ENCODE measurements at regions not wholly inside any gene's neighbourhood (a gene's known extent, or its start where the extent isn't known, plus 50 kb on each side); places are given as distances from the start of the nearest gene placed in this dataset.

DNA sequence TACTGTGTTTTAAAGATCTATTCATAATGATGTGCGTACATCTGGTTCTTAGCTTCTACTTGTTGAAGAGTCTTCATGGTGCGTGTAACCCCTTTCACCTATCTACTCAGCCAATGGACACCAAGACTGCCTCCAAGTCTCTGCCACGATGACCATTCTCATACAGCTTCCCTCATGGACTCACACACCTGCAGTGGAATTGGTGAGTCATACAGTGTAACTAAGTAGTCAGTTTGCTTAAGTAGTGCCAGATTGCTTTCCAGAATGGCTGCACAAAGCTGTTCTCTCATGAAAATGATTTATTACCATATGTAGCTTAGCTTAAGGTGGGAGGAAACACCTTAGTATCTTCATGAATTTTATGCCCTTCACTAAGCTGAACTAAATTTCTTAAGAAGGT, 112.3 kb downstream of the AKAP11 start:
- Mint-ChIP-seq H3K27ac (no peak overlapping the region), H3K9me3 (peaks cover 12% of the 10 kb centered on the region), H3K27me3 (ENCODE audit: insufficient read depth, low read depth, poor library complexity) (peaks cover 2% of the 10 kb centered on the region), H3K4me3 (no peak overlapping the region), H3K36me3 (ENCODE audit: low read depth) (peaks cover 3% of the 10 kb centered on the region), H3K4me1 (no peaks in the 10 kb centered on the region)
- Histone ChIP-seq H3K9me2 (ENCODE audit: insufficient read depth) (peaks cover 3% of the 10 kb centered on the region; the same call in 1 of the 2 replicates), H3F3A (replicated peaks; ENCODE audit: low read depth) (no peaks in the 10 kb centered on the region), H3K4me3 (no peak overlapping the region), H4K20me1 (replicated peaks; ENCODE audit: insufficient read depth) (no peaks in the 10 kb centered on the region), H3K27me3 (ENCODE audit: insufficient read depth) (no peaks in the 10 kb centered on the region), H3K27ac (ENCODE audit: low read depth) (no peak overlapping the region), H3K4me2 (no peak overlapping the region), H3K79me2 (replicated peaks; ENCODE audit: insufficient read depth) (no peaks in the 10 kb centered on the region), H3K36me3 (ENCODE audit: insufficient read depth) (no peaks in the 10 kb centered on the region), H2AFZ (no peak overlapping the region), H3K4me1 (ENCODE audit: insufficient read depth) (no peaks in the 10 kb centered on the region)
- TF ChIP-seq EZH2phosphoT487 (IDR thresholded peaks at IDR 0.05; ENCODE audit: unreplicated experiment) (no peak), POLR2AphosphoS5 (IDR thresholded peaks at IDR 0.05; ENCODE audit: low read depth) (no peak), STAT1 (IDR thresholded peaks at IDR 0.05; ENCODE audit: unreplicated experiment) (no peak)
- TF ChIP-seq, protein P1, sequence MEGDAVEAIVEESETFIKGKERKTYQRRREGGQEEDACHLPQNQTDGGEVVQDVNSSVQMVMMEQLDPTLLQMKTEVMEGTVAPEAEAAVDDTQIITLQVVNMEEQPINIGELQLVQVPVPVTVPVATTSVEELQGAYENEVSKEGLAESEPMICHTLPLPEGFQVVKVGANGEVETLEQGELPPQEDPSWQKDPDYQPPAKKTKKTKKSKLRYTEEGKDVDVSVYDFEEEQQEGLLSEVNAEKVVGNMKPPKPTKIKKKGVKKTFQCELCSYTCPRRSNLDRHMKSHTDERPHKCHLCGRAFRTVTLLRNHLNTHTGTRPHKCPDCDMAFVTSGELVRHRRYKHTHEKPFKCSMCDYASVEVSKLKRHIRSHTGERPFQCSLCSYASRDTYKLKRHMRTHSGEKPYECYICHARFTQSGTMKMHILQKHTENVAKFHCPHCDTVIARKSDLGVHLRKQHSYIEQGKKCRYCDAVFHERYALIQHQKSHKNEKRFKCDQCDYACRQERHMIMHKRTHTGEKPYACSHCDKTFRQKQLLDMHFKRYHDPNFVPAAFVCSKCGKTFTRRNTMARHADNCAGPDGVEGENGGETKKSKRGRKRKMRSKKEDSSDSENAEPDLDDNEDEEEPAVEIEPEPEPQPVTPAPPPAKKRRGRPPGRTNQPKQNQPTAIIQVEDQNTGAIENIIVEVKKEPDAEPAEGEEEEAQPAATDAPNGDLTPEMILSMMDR (conservative IDR thresholded peaks at IDR 0.05; ENCODE audit: low read depth in 2 of 2) = no peak
- DNase-seq (ENCODE audit: low spot score) (no peak), ATAC-seq (no peak)

DNA sequence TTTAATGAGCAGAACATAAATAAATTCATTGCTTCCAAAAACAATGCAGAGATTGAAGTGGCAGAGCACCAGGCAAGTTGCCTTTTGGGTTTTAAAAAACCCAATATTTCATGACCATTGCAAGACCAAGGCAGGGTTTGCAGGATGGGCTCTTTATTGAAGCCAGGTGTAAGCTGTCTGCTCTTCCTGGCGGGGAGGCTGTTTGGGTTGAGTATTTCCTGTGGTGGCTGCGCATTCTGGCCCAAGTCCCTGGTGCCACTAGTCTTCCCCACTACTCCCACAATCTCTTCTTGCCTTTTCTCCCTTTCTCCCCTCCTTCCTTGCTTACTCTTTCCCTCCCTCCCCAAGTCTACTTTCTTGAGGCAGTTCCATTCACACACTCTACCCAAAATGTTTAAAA, 116.4 kb downstream of the AKAP11 start:
- no peak for DNase-seq (ENCODE audit: low spot score)
- Histone ChIP-seq H2AFZ (no peak overlapping the region), H3K4me2 (no peak overlapping the region), H3K4me3 (no peak overlapping the region), H3K79me2 (replicated peaks; ENCODE audit: insufficient read depth) (no peaks in the 10 kb centered on the region), H3K9me2 (ENCODE audit: insufficient read depth) (peaks cover 10% of the 10 kb centered on the region; the same call in 1 of the 2 replicates), H3F3A (replicated peaks; ENCODE audit: low read depth) (no peaks in the 10 kb centered on the region), H3K27me3 (ENCODE audit: insufficient read depth) (no peaks in the 10 kb centered on the region), H4K20me1 (replicated peaks; ENCODE audit: insufficient read depth) (no peaks in the 10 kb centered on the region), H3K4me1 (ENCODE audit: insufficient read depth) (no peaks in the 10 kb centered on the region), H3K27ac (ENCODE audit: low read depth) (no peak overlapping the region), H3K36me3 (ENCODE audit: insufficient read depth) (no peaks in the 10 kb centered on the region)
- H3K36me3 Mint-ChIP-seq (ENCODE audit: low read depth) = no peaks in the 10 kb centered on the region
- peaks cover 2% of the 10 kb centered on the region; the same call in 1 of the 3 replicates for H3K9me3 Mint-ChIP-seq
- TF ChIP-seq, protein P2, sequence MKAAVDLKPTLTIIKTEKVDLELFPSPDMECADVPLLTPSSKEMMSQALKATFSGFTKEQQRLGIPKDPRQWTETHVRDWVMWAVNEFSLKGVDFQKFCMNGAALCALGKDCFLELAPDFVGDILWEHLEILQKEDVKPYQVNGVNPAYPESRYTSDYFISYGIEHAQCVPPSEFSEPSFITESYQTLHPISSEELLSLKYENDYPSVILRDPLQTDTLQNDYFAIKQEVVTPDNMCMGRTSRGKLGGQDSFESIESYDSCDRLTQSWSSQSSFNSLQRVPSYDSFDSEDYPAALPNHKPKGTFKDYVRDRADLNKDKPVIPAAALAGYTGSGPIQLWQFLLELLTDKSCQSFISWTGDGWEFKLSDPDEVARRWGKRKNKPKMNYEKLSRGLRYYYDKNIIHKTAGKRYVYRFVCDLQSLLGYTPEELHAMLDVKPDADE (IDR thresholded peaks at IDR 0.05) = no peak
- TF ChIP-seq, protein P1 (conservative IDR thresholded peaks at IDR 0.05; ENCODE audit: low read depth in 2 of 2) = no peak
- TF ChIP-seq JUNB (IDR thresholded peaks at IDR 0.05; ENCODE audit: unreplicated experiment) = no peak
- TF ChIP-seq ZNF114 (CRISPR knock-in tag; IDR thresholded peaks at IDR 0.05) = no peak
- no peak for TF ChIP-seq POLR2AphosphoS5 (IDR thresholded peaks at IDR 0.05; ENCODE audit: low read depth)
- TF ChIP-seq, protein P3, sequence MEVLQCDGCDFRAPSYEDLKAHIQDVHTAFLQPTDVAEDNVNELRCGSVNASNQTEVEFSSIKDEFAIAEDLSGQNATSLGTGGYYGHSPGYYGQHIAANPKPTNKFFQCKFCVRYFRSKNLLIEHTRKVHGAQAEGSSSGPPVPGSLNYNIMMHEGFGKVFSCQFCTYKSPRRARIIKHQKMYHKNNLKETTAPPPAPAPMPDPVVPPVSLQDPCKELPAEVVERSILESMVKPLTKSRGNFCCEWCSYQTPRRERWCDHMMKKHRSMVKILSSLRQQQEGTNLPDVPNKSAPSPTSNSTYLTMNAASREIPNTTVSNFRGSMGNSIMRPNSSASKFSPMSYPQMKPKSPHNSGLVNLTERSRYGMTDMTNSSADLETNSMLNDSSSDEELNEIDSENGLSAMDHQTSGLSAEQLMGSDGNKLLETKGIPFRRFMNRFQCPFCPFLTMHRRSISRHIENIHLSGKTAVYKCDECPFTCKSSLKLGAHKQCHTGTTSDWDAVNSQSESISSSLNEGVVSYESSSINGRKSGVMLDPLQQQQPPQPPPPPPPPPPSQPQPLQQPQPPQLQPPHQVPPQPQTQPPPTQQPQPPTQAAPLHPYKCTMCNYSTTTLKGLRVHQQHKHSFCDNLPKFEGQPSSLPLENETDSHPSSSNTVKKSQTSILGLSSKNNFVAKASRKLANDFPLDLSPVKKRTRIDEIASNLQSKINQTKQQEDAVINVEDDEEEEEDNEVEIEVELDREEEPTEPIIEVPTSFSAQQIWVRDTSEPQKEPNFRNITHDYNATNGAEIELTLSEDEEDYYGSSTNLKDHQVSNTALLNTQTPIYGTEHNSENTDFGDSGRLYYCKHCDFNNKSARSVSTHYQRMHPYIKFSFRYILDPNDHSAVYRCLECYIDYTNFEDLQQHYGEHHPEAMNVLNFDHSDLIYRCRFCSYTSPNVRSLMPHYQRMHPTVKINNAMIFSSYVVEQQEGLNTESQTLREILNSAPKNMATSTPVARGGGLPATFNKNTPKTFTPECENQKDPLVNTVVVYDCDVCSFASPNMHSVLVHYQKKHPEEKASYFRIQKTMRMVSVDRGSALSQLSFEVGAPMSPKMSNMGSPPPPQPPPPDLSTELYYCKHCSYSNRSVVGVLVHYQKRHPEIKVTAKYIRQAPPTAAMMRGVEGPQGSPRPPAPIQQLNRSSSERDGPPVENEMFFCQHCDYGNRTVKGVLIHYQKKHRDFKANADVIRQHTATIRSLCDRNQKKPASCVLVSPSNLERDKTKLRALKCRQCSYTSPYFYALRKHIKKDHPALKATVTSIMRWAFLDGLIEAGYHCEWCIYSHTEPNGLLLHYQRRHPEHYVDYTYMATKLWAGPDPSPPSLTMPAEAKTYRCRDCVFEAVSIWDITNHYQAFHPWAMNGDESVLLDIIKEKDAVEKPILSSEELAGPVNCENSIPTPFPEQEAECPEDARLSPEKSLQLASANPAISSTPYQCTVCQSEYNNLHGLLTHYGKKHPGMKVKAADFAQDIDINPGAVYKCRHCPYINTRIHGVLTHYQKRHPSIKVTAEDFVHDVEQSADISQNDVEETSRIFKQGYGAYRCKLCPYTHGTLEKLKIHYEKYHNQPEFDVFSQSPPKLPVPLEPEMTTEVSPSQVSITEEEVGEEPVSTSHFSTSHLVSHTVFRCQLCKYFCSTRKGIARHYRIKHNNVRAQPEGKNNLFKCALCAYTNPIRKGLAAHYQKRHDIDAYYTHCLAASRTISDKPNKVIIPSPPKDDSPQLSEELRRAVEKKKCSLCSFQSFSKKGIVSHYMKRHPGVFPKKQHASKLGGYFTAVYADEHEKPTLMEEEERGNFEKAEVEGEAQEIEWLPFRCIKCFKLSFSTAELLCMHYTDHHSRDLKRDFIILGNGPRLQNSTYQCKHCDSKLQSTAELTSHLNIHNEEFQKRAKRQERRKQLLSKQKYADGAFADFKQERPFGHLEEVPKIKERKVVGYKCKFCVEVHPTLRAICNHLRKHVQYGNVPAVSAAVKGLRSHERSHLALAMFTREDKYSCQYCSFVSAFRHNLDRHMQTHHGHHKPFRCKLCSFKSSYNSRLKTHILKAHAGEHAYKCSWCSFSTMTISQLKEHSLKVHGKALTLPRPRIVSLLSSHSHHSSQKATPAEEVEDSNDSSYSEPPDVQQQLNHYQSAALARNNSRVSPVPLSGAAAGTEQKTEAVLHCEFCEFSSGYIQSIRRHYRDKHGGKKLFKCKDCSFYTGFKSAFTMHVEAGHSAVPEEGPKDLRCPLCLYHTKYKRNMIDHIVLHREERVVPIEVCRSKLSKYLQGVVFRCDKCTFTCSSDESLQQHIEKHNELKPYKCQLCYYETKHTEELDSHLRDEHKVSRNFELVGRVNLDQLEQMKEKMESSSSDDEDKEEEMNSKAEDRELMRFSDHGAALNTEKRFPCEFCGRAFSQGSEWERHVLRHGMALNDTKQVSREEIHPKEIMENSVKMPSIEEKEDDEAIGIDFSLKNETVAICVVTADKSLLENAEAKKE (CRISPR knock-in tag; IDR thresholded peaks at IDR 0.05) = no peak
- TF ChIP-seq ZNF331 (CRISPR knock-in tag; IDR thresholded peaks at IDR 0.05; ENCODE audit: low read depth) = no peak
- no peak for TF ChIP-seq EZH2phosphoT487 (IDR thresholded peaks at IDR 0.05; ENCODE audit: unreplicated experiment)
- no peak for TF ChIP-seq EZH2 (IDR thresholded peaks at IDR 0.05; ENCODE audit: low read depth, unreplicated experiment)
- no peak for TF ChIP-seq NANOG (IDR thresholded peaks at IDR 0.05; ENCODE audit: borderline replicate concordance)
- TF ChIP-seq STAT1 (IDR thresholded peaks at IDR 0.05; ENCODE audit: unreplicated experiment) = no peak
- no peak overlapping the region for H3K27ac Mint-ChIP-seq
- no peak for ATAC-seq
- no peak overlapping the region for H3K4me3 Mint-ChIP-seq
- peaks cover 2% of the 10 kb centered on the region for H3K27me3 Mint-ChIP-seq (ENCODE audit: insufficient read depth, low read depth, poor library complexity)
- no peaks in the 10 kb centered on the region for H3K4me1 Mint-ChIP-seq
